Activated T-cell treated with anti-CD3 and anti-CD28 coated beads for 24 hours (primary cell): ENCODE measurements at regions not wholly inside any gene's neighbourhood (a gene's known extent, or its start where the extent isn't known, plus 50 kb on each side); places are given as distances from the start of the nearest gene placed in this dataset.

Source experiments
- DNase-seq: peaks from one replicate; pipeline ENCODE4 v3.0.0-alpha.2; 2020; ENCODE audit warnings: low read depth

- DNase-seq, result no peak
These were observed 279.0 kb upstream of the RTL1 start for GRCh38 chr14:101182476-101182875.

GRCh38 chr14:101183376-101184103, 280.0 kb upstream of the RTL1 start:
- no peak for DNase-seq

GRCh38 chr14:101184104-101184455, 280.6 kb upstream of the RTL1 start:
- DNase-seq, result no peak

GRCh38 chr14:101184572-101184971, 281.1 kb upstream of the RTL1 start:
- no peak for DNase-seq

- DNase-seq, result no peak
These were observed 281.7 kb upstream of the RTL1 start for GRCh38 chr14:101185073-101185835.

- no peak for DNase-seq
These were observed 282.4 kb upstream of the RTL1 start for GRCh38 chr14:101185946-101186345.

GRCh38 chr14:101186544-101186943, 283.0 kb upstream of the RTL1 start:
- no peak for DNase-seq

GRCh38 chr14:101186992-101187815, 283.7 kb upstream of the RTL1 start:
- DNase-seq, result no peak

- no peak for DNase-seq
These were observed 284.5 kb upstream of the RTL1 start for GRCh38 chr14:101187816-101188570.

- no peak for DNase-seq
These were observed 285.0 kb upstream of the RTL1 start for GRCh38 chr14:101188571-101188915.

GRCh38 chr14:101189266-101189665, 285.7 kb upstream of the RTL1 start:
- no peak for DNase-seq

- DNase-seq, result no peak
These were observed 286.5 kb upstream of the RTL1 start for GRCh38 chr14:101189962-101190560.

- DNase-seq, result no peak
These were observed 287.7 kb upstream of the RTL1 start for GRCh38 chr14:101191101-101191720.

GRCh38 chr14:101191721-101192660, 288.5 kb upstream of the RTL1 start:
- DNase-seq, result no peak

- no peak for DNase-seq
These were observed 289.1 kb upstream of the RTL1 start for GRCh38 chr14:101192661-101193000.

GRCh38 chr14:101193106-101193844, 289.8 kb upstream of the RTL1 start:
- no peak for DNase-seq

- DNase-seq, result no peak
These were observed 290.4 kb upstream of the RTL1 start for GRCh38 chr14:101193845-101194372.

GRCh38 chr14:101194373-101195308, 291.1 kb upstream of the RTL1 start:
- no peak for DNase-seq
